H1 (cell line): ENCODE measurements at regions not wholly inside any gene's neighbourhood (a gene's known extent, or its start where the extent isn't known, plus 50 kb on each side); places are given as distances from the start of the nearest gene placed in this dataset.

ENCODE experiments used
- CTCF ChIA-PET: fragments of 300-600 bp; sonication (Branson Sonifier 250); formaldehyde crosslinking; loops from one replicate; lab custom pipeline; 2021; ENCODE audit not compliant: partially characterized antibody; lab: Charles Lee
- POLR2A ChIA-PET: fragments of 300-600 bp; sonication (Branson Sonifier 250); formaldehyde crosslinking; loops from one replicate; lab custom pipeline; 2021; ENCODE audit warnings: inconsistent platforms; ENCODE audit not compliant: partially characterized antibody; lab: Charles Lee
- DNase-seq, 2 experiments: peaks; one replicate each; pipeline versions ENCODE4 v3.0.0 to v3.0.0-alpha.2; 2010 to 2022; ENCODE audit warnings: low spot score in 2 of 2, low read depth in 1 of 2, mixed read lengths in 1 of 2
- FAIRE-seq: peaks from 2 replicates; lab custom pipeline; 2011; peaks lifted over from hg19 to GRCh38; lab: Jason Lieb, UNC
- H2AFZ ChIP-seq: 2 replicates; pipeline ENCODE4 v1.8.1; 2012; ENCODE audit warnings: low read length, inconsistent platforms
- H2AK5ac ChIP-seq: 2 replicates; pipeline ENCODE4 v1.6.1; 2013; ENCODE audit warnings: low read depth, low read length
- H2BK120ac ChIP-seq: replicated peaks from 2 replicates; pipeline ENCODE3; 2013; ENCODE audit warnings: low read depth, low read length, inconsistent platforms
- H2BK12ac ChIP-seq: 2 replicates; pipeline ENCODE4 v1.6.1; 2013; ENCODE audit warnings: low read depth, low read length
- H2BK15ac ChIP-seq: 2 replicates; pipeline ENCODE4 v1.6.1; 2013; ENCODE audit warnings: low read length
- H2BK20ac ChIP-seq: 2 replicates; pipeline ENCODE4 v1.6.1; 2013; ENCODE audit warnings: low read length
- H2BK5ac ChIP-seq: 2 replicates; pipeline ENCODE4 v1.6.1; 2013; ENCODE audit warnings: low read depth, low read length
- H3K14ac ChIP-seq: 2 replicates; pipeline ENCODE4 v1.6.1; 2013; ENCODE audit warnings: inconsistent platforms; ENCODE audit not compliant: insufficient read length
- H3K18ac ChIP-seq: 2 replicates; pipeline ENCODE4 v1.6.1; 2013; ENCODE audit warnings: low read length; ENCODE audit errors: extremely low read depth
- H3K23ac ChIP-seq: 2 replicates; pipeline ENCODE4 v1.6.1; 2013; ENCODE audit warnings: inconsistent platforms; ENCODE audit not compliant: insufficient read length
- H3K23me2 ChIP-seq: 2 replicates; pipeline ENCODE4 v1.6.1; 2013; ENCODE audit warnings: low read depth, low read length
- H3K27ac ChIP-seq: 2 replicates; pipeline ENCODE4 v1.6.1; 2011; ENCODE audit warnings: low read depth, low read length, inconsistent platforms
- H3K27me3 ChIP-seq, 4 experiments: replicated peaks in 1 of 4; 1 replicate in 1 of 4; 2 replicates in 3 of 4; pipeline versions ENCODE4 v1.6.1 to v1.8.1; 2011 to 2013; ENCODE audit warnings: low read length in 3 of 4, mild to moderate bottlenecking in 3 of 4, inconsistent platforms in 2 of 4, mixed read lengths in 2 of 4, moderate library complexity in 1 of 4; ENCODE audit not compliant: control insufficient read depth in 3 of 4, insufficient read depth in 3 of 4; ENCODE audit errors: extremely low read depth in 1 of 4
- H3K36me3 ChIP-seq, 4 experiments: 2 replicates each; pipeline versions ENCODE4 v1.6.1 to v1.8.1; 2011 to 2013; ENCODE audit warnings: mild to moderate bottlenecking in 4 of 4, low read length in 3 of 4, moderate library complexity in 2 of 4, control low read depth in 1 of 4, inconsistent platforms in 1 of 4; ENCODE audit not compliant: insufficient read depth in 4 of 4, control insufficient read depth in 2 of 4
- H3K4ac ChIP-seq: replicated peaks from 2 replicates; pipeline ENCODE3; 2013; ENCODE audit warnings: low read length, low read depth, mixed read lengths, inconsistent platforms; ENCODE audit not compliant: insufficient read length
- H3K4me1 ChIP-seq, 4 experiments: replicated peaks in 1 of 4; 1 replicate in 1 of 4; 2 replicates in 3 of 4; pipeline versions ENCODE4 v1.6.1 to v1.8.1; 2011 to 2013; ENCODE audit warnings: low read length in 3 of 4, inconsistent platforms in 2 of 4, mixed read lengths in 1 of 4; ENCODE audit not compliant: insufficient read depth in 4 of 4, control insufficient read depth in 3 of 4
- H3K4me2 ChIP-seq, 2 experiments: 2 replicates each; pipeline versions ENCODE4 v1.6.1 to v1.8.1; 2011 to 2013; ENCODE audit warnings: low read depth in 2 of 2, low read length in 2 of 2, control low read depth in 1 of 2, inconsistent platforms in 1 of 2, mild to moderate bottlenecking in 1 of 2; ENCODE audit not compliant: insufficient read depth in 1 of 2
- H3K4me3 ChIP-seq, 4 experiments: fragments of 200-600, 300-600 bp in 1 of 4; sonication (generic), shearing (Covaris generic), sonication (Bioruptor Twin) in 1 of 4; 2 replicates each; pipeline versions ENCODE4 v1.5.1 to v1.8.1; 2011 to 2016; ENCODE audit warnings: low read length in 4 of 4, low read depth in 3 of 4, control low read depth in 2 of 4, inconsistent platforms in 2 of 4, mild to moderate bottlenecking in 2 of 4, mixed read lengths in 1 of 4, moderate library complexity in 1 of 4; ENCODE audit not compliant: insufficient read depth in 2 of 4; ENCODE audit errors: extremely low read depth in 1 of 4
- H3K56ac ChIP-seq: replicated peaks from 2 replicates; pipeline ENCODE3; 2013; ENCODE audit warnings: low read depth, mild to moderate bottlenecking, mixed read lengths, low read length, inconsistent platforms; ENCODE audit not compliant: insufficient read length
- H3K79me1 ChIP-seq: 2 replicates; pipeline ENCODE4 v1.6.1; 2013; ENCODE audit warnings: low read depth, low read length, control low read depth
- H3K79me2 ChIP-seq, 2 experiments: 2 replicates each; pipeline versions ENCODE4 v1.6.1 to v1.8.1; 2012 to 2013; ENCODE audit warnings: low read length in 2 of 2, mild to moderate bottlenecking in 2 of 2, inconsistent platforms in 1 of 2; ENCODE audit not compliant: insufficient read depth in 2 of 2, control insufficient read depth in 1 of 2
- H3K9ac ChIP-seq, 4 experiments: replicated peaks in 1 of 4; 1 replicate in 1 of 4; 2 replicates in 3 of 4; pipeline versions ENCODE4 v1.6.1 to v1.8.1; 2011 to 2013; ENCODE audit warnings: low read depth in 3 of 4, low read length in 3 of 4, control low read depth in 2 of 4, mild to moderate bottlenecking in 2 of 4, moderate library complexity in 2 of 4, inconsistent platforms in 1 of 4; ENCODE audit errors: extremely low read depth in 1 of 4
- H3K9me3 ChIP-seq, 2 experiments: 2 replicates each; pipeline versions ENCODE4 v1.6.1 to v1.8.1; 2012 to 2013; ENCODE audit warnings: mild to moderate bottlenecking in 2 of 2, moderate library complexity in 2 of 2, control low read depth in 1 of 2, inconsistent platforms in 1 of 2, low read depth in 1 of 2, low read length in 1 of 2, mixed read lengths in 1 of 2; ENCODE audit not compliant: insufficient read depth in 2 of 2
- H4K20me1 ChIP-seq, 2 experiments: replicated peaks in 1 of 2; 2 replicates each; pipeline versions ENCODE3 to v1.8.1; 2011 to 2013; ENCODE audit warnings: inconsistent platforms in 2 of 2, low read length in 2 of 2, mild to moderate bottlenecking in 1 of 2; ENCODE audit not compliant: insufficient read depth in 2 of 2, control insufficient read depth in 1 of 2
- H4K5ac ChIP-seq: 2 replicates; pipeline ENCODE4 v1.6.1; 2013; ENCODE audit warnings: low read length, low read depth, mixed read lengths, inconsistent platforms; ENCODE audit not compliant: insufficient read length
- H4K8ac ChIP-seq: 2 replicates; pipeline ENCODE4 v1.8.0; 2013; ENCODE audit warnings: mild to moderate bottlenecking, moderate library complexity, low read length, inconsistent platforms; ENCODE audit not compliant: insufficient read depth; ENCODE audit errors: extremely low read depth
- H4K91ac ChIP-seq: replicated peaks from 2 replicates; pipeline ENCODE3; 2013; ENCODE audit warnings: low read length, mixed read lengths, inconsistent platforms; ENCODE audit not compliant: insufficient read length
- ASH2L ChIP-seq: fragments of 200-600, 300-600 bp; sonication (generic); IDR thresholded peaks from one replicate; pipeline ENCODE4 v1.7.1; 2017; ENCODE audit warnings: low read length
- ATF2 ChIP-seq: IDR thresholded peaks from 2 replicates; pipeline ENCODE4 v1.6.1; 2012; ENCODE audit warnings: low read length, inconsistent platforms
- CBX8 ChIP-seq: fragments of 300-800, 300-1000 bp; sonication (generic); IDR thresholded peaks from 2 replicates; pipeline ENCODE4 v1.7.1; 2016; ENCODE audit warnings: low read depth, low read length, borderline replicate concordance
- EGR1 ChIP-seq: IDR thresholded peaks from 2 replicates; pipeline ENCODE4 v1.6.1; 2011; ENCODE audit warnings: low read depth, low read length, borderline replicate concordance
- GABPA ChIP-seq: IDR thresholded peaks from 2 replicates; pipeline ENCODE4 v1.6.1; 2011; ENCODE audit warnings: mild to moderate bottlenecking, low read length, moderate library complexity, borderline replicate concordance; ENCODE audit not compliant: insufficient read depth
- WGBS, 2 experiments: shearing (Covaris generic) in 1 of 2; methylation state at CpG; one replicate each; pipeline versions ENCODE4 v1.1.6 to v1.1.7; 2013 to 2015; ENCODE audit warnings: low lambda C conversion rate in 2 of 2, mixed read lengths in 2 of 2, inconsistent platforms in 1 of 2, low coverage in 1 of 2, missing lambda C conversion rate in 1 of 2; ENCODE audit not compliant: insufficient replicate concordance in 2 of 2, insufficient coverage in 1 of 2, insufficient read length in 1 of 2; ENCODE audit errors: extremely low coverage in 1 of 2, missing lambda C conversion rate in 1 of 2; 5-methylcytosine and 5-hydroxymethylcytosine counted together

GRCh38 chr1:112322983-112323678 lies 72.9 kb upstream of the CTTNBP2NL start:
- FAIRE-seq (no peak), DNase-seq (no peak)
- Histone ChIP-seq H3K79me1 (no peaks in the 10 kb centered on the region), H3K14ac (no peak overlapping the region), H3K27me3 (no peaks in the 10 kb centered on the region; a peak in 1 of 7 replicates), H2AFZ (no peak overlapping the region), H2BK15ac (no peak overlapping the region), H2BK120ac (no peak overlapping the region), H3K18ac (no peak overlapping the region), H3K4me3 (no peak overlapping the region), H3K27ac (no peak overlapping the region), H2BK20ac (no peak overlapping the region), H3K9ac (no peak overlapping the region), H3K9me3 (no peaks in the 10 kb centered on the region), H4K20me1 (no peaks in the 10 kb centered on the region), H3K36me3 (no peaks in the 10 kb centered on the region), H2BK5ac (no peak overlapping the region), H3K56ac (no peak overlapping the region), H4K91ac (no peak overlapping the region), H3K4me2 (no peak overlapping the region), H3K23ac (no peak overlapping the region), H4K8ac (no peak overlapping the region), H3K4ac (no peak overlapping the region), H2AK5ac (no peak overlapping the region), H2BK12ac (no peak overlapping the region), H3K23me2 (no peaks in the 10 kb centered on the region), H4K5ac (no peak overlapping the region), H3K4me1 (peaks cover 0 to 2% (median 0%) of the 10 kb centered on the region in 4 experiments; a peak in 2 of 7 replicates), H3K79me2 (no peaks in the 10 kb centered on the region)
- CTCF ChIA-PET = interaction anchor here (0.9 kb wide), 2 partner anchors 13 to 47 kb away, joined by 3 to 4 read pairs; no protein-coding TSS in a partner anchor
- WGBS, 2 experiments = 79% methylated on average over 4 of the region's 4 CpGs; no CpG with 5 or more reads in 1 of the 2 experiments
- POLR2A ChIA-PET = no interaction called here
- TF ChIP-seq CBX8 (no peak), GABPA (no peak), ATF2 (no peak), ASH2L (no peak), EGR1 (no peak)
